HCT116 (cell line): ENCODE measurements at regions not wholly inside any gene's neighbourhood (a gene's known extent, or its start where the extent isn't known, plus 50 kb on each side); places are given as distances from the start of the nearest gene placed in this dataset.

ENCODE experiments used
- ATAC-seq: fragments of 200-7000 bp; cut with Tn5 transposase; 2 replicates; pipeline ENCODE4 v1.9.1; 2020; ENCODE audit warnings: mild to moderate bottlenecking, moderate library complexity
- BruUV-seq: library from RNA; stranded (reverse); fragments of 400-500 nt; replicated peaks from 2 replicates; lab custom pipeline; 2021; lab: Mats Ljungman, UMichigan
- CTCF ChIA-PET: fragments of 300-600 bp; sonication (Branson Sonifier 250); formaldehyde crosslinking; loops from one replicate; lab custom pipeline; 2021; ENCODE audit warnings: antibody characterized with exemption; lab: Charles Lee
- POLR2A ChIA-PET: fragments of 300-600, 350-600 bp; sonication (Branson Sonifier 250); formaldehyde crosslinking; loops from one replicate; lab custom pipeline; 2021; ENCODE audit warnings: antibody characterized with exemption; lab: Charles Lee
- RAD21 ChIA-PET, 2 experiments: fragments of 300-600 bp; sonication (Branson Sonifier 250); formaldehyde crosslinking; loops; one replicate each; lab custom pipeline; 2023; ENCODE audit warnings: low total read pairs in 2 of 2; ENCODE audit not compliant: uncharacterized antibody in 2 of 2, unreplicated experiment in 2 of 2, low non-redundant PET in 1 of 2; lab: Charles Lee
- DNase-seq: peaks from one replicate; pipeline ENCODE4 v3.0.0-alpha.2; 2010; ENCODE audit warnings: low read depth, low spot score
- H2AFZ ChIP-seq: fragments of 200-600 bp; shearing (Covaris generic), sonication (generic); 2 replicates; pipeline ENCODE4 v1.6.1; 2017; ENCODE audit warnings: low read depth, mixed run types, mixed read lengths, antibody characterized with exemption, low read length; ENCODE audit not compliant: poor library complexity, severe bottlenecking
- H3K27ac ChIP-seq: 2 replicates; pipeline ENCODE4 v1.5.1; 2012; ENCODE audit warnings: low read depth, low read length
- H3K27me3 ChIP-seq: fragments of 200-600 bp; sonication (generic); 2 replicates; pipeline ENCODE4 v1.6.1; 2016; ENCODE audit warnings: mixed run types, low read length, mixed read lengths; ENCODE audit not compliant: insufficient read depth
- H3K36me3 ChIP-seq, 2 experiments: fragments of 200-500 bp in 1 of 2; fragments of 200-600 bp in 1 of 2; sonication (Bioruptor generic) in 1 of 2; sonication (generic) in 1 of 2; 2 replicates each; pipeline versions ENCODE4 v1.5.1 to v1.6.1; 2014 to 2016; ENCODE audit warnings: low read length in 2 of 2, inconsistent platforms in 1 of 2, mixed read lengths in 1 of 2, mixed run types in 1 of 2; ENCODE audit not compliant: insufficient read depth in 2 of 2, control insufficient read depth in 1 of 2
- H3K4me1 ChIP-seq, 2 experiments: fragments of 200-600 bp in 1 of 2; sonication (generic) in 1 of 2; 2 replicates each; pipeline versions ENCODE4 v1.5.1 to v1.6.1; 2012 to 2017; ENCODE audit warnings: low read length in 2 of 2, inconsistent platforms in 1 of 2, mild to moderate bottlenecking in 1 of 2, mixed read lengths in 1 of 2, mixed run types in 1 of 2, moderate library complexity in 1 of 2; ENCODE audit not compliant: insufficient read depth in 2 of 2, control insufficient read depth in 1 of 2
- H3K4me2 ChIP-seq: fragments of 200-600 bp; sonication (generic); 2 replicates; pipeline ENCODE4 v1.6.1; 2017; ENCODE audit warnings: mixed run types, low read length, mixed read lengths
- H3K4me3 ChIP-seq, 2 experiments: fragments of 200-600 bp in 1 of 2; sonication (generic) in 1 of 2; replicated peaks in 1 of 2; 2 replicates each; pipeline ENCODE4 v1.5.1; 2011 to 2016; ENCODE audit warnings: low read length in 2 of 2, control low read depth in 1 of 2, low read depth in 1 of 2, mild to moderate bottlenecking in 1 of 2, mixed read lengths in 1 of 2, mixed run types in 1 of 2
- H3K79me2 ChIP-seq: fragments of 200-600 bp; sonication (generic); 2 replicates; pipeline ENCODE4 v1.6.1; 2017; ENCODE audit warnings: mild to moderate bottlenecking, mixed run types, low read length, moderate library complexity, mixed read lengths; ENCODE audit not compliant: insufficient read depth
- H3K9ac ChIP-seq: fragments of 200-600 bp; sonication (generic); 2 replicates; pipeline ENCODE4 v1.6.1; 2016; ENCODE audit warnings: low read length, mixed read lengths
- H3K9me2 ChIP-seq: fragments of 200-600 bp; sonication (generic), shearing (Covaris generic); 2 replicates; pipeline ENCODE4 v1.6.1; 2017; ENCODE audit warnings: mixed run types, mild to moderate bottlenecking, moderate library complexity; ENCODE audit not compliant: insufficient read depth
- H3K9me3 ChIP-seq, 2 experiments: fragments of 200-500 bp in 1 of 2; fragments of 200-600 bp in 1 of 2; sonication (Bioruptor generic) in 1 of 2; sonication (generic) in 1 of 2; 2 replicates each; pipeline ENCODE4 v1.6.1; 2014 to 2017; ENCODE audit warnings: low read length in 2 of 2, mixed read lengths in 2 of 2, inconsistent platforms in 1 of 2, low read depth in 1 of 2, mild to moderate bottlenecking in 1 of 2, mixed run types in 1 of 2, moderate library complexity in 1 of 2; ENCODE audit not compliant: control insufficient read depth in 1 of 2, insufficient read depth in 1 of 2
- H4K20me1 ChIP-seq: fragments of 200-600 bp; sonication (generic), shearing (Covaris generic); 2 replicates; pipeline ENCODE4 v1.6.1; 2017; ENCODE audit warnings: mixed run types, mild to moderate bottlenecking, moderate library complexity; ENCODE audit not compliant: insufficient read depth
- CTCF ChIP-seq, 3 experiments: fragments of 200-600 bp in 1 of 3; sonication (generic) in 1 of 3; IDR thresholded peaks in 2 of 3; conservative IDR thresholded peaks in 1 of 3; 2 replicates each; pipeline ENCODE4 v1.5.1; 2012 to 2017; ENCODE audit warnings: low read depth in 2 of 3, low read length in 2 of 3, antibody characterized with exemption in 1 of 3, borderline replicate concordance in 1 of 3, control low read depth in 1 of 3, mild to moderate bottlenecking in 1 of 3, mixed read lengths in 1 of 3, mixed run types in 1 of 3, moderate library complexity in 1 of 3; ENCODE audit not compliant: insufficient read depth in 1 of 3
- ELF1 ChIP-seq: IDR thresholded peaks from 2 replicates; pipeline ENCODE4 v1.6.1; 2012; ENCODE audit warnings: low read depth, borderline replicate concordance
- EZH2 ChIP-seq: fragments of 200-600 bp; sonication (generic); IDR thresholded peaks from 2 replicates; pipeline ENCODE4 v1.6.1; 2017; ENCODE audit warnings: antibody characterized with exemption, mixed run types
- EZH2phosphoT487 ChIP-seq: fragments of 200-600 bp; IDR thresholded peaks from 2 replicates; pipeline ENCODE4 v1.6.1; 2018; ENCODE audit warnings: antibody characterized with exemption, borderline replicate concordance
- FOSL1 ChIP-seq: IDR thresholded peaks from 2 replicates; pipeline ENCODE4 v1.6.1; 2012; ENCODE audit warnings: low read depth
- MAX ChIP-seq: IDR thresholded peaks from 2 replicates; pipeline ENCODE4 v1.6.1; 2012
- RAD21 ChIP-seq: IDR thresholded peaks from 2 replicates; pipeline ENCODE4 v1.6.1; 2012; ENCODE audit warnings: low read depth, mild to moderate bottlenecking
- TCF7L2 ChIP-seq: IDR thresholded peaks from 2 replicates; pipeline ENCODE4 v1.7.0; 2011; ENCODE audit warnings: borderline replicate concordance, inconsistent platforms; ENCODE audit not compliant: insufficient read depth, insufficient read length; ENCODE audit errors: extremely low read depth
- YY1 ChIP-seq: IDR thresholded peaks from 2 replicates; pipeline ENCODE4 v1.6.1; 2011; ENCODE audit warnings: low read length, low read depth, moderate library complexity, mild to moderate bottlenecking; ENCODE audit not compliant: insufficient replicate concordance; ENCODE audit errors: extremely low read depth
- ZNF274 ChIP-seq: fragments of 200-500 bp; sonication (Bioruptor generic); IDR thresholded peaks from 2 replicates; pipeline ENCODE4 v1.6.1; 2014; ENCODE audit warnings: mild to moderate bottlenecking, low read depth, low read length, inconsistent platforms
- intact Hi-C: fragments of 100-400 bp; cut with micrococcal nuclease; formaldehyde crosslinking; loops from 2 replicates; pipeline ENCODE4 v1.10.0; 2022

DNA sequence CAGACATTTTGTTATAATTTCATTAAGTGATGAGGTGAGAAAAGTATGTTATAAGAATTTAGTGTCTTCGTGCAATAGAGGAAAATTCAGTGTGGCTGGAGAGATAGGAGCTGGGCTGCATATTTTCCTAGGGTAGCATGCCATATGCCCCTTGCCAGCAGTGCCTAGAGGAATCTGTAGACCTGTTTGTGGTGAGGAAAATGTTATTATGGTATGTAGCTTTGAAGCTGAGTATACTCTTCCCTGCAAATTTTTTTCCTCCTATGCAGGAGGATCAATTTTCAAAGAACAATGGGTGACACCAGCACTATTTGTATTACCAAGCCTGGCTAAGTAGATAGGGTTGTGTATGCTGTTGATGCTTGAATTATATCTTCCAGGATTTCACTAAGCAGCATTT is 200.6 kb downstream of the EDEM1 start:
- no peak for DNase-seq
- intact Hi-C loops: no loop called here
- Histone ChIP-seq H3K4me1 (peaks cover 17 to 39% of the 10 kb centered on the region in 2 experiments), H3K4me2 (peak overlapping the region; percentile 73), H3K9me3 (no peaks in the 10 kb centered on the region), H3K79me2 (no peaks in the 10 kb centered on the region), H3K4me3 (no peak overlapping the region), H3K9ac (peak overlapping the region; percentile 32; the same call in 1 of the 2 replicates), H3K36me3 (no peaks in the 10 kb centered on the region)
- BruUV-seq: no TSS peak
- POLR2A ChIA-PET: no interaction called here
- RAD21 ChIA-PET: no interaction called here
- TF ChIP-seq MAX (no peak), TCF7L2 (no peak), YY1 (no peak), FOSL1 (no peak), ELF1 (no peak), EZH2 (no peak), RAD21 (no peak), ZNF274 (no peak), CTCF (IDR thresholded peaks at IDR 0.05 in 2 of 3, conservative IDR thresholded peaks at IDR 0.05 in 1 of 3; ENCODE audit: borderline replicate concordance in 1 of 3, insufficient read depth in 1 of 3, low read depth in 2 of 3, low read length in 2 of 3) (no peak), EZH2phosphoT487 (no peak)
- TF ChIP-seq, all 23 proteins: peak for 0
- no peaks in the 10 kb centered on the region for H4K20me1 ChIP-seq
- no peak overlapping the region for H3K27ac ChIP-seq
- no peaks in the 10 kb centered on the region for H3K9me2 ChIP-seq
- 0 out of 2 replicates have a peak, but pooled peaks have one; percentile 6 for ATAC-seq
- CTCF ChIA-PET: no interaction called here
- H3K27me3 ChIP-seq: no peaks in the 10 kb centered on the region
- H2AFZ ChIP-seq: peak overlapping the region; percentile 96
